Endothelial cell of umbilical vein (primary cell): ENCODE measurements at regions not wholly inside any gene's neighbourhood (a gene's known extent, or its start where the extent isn't known, plus 50 kb on each side); places are given as distances from the start of the nearest gene placed in this dataset.

ENCODE experiments used
- BruUV-seq: library from RNA; stranded (reverse); fragments of 400-500 nt; replicated peaks from 2 replicates; lab custom pipeline; 2021; lab: Mats Ljungman, UMichigan
- CTCF ChIA-PET: fragments of 300-600, 350-600 bp; sonication (Branson Sonifier 250); formaldehyde crosslinking; loops from one replicate; lab custom pipeline; 2021; ENCODE audit warnings: antibody characterized with exemption, inconsistent platforms; lab: Charles Lee
- POLR2A ChIA-PET: fragments of 300-600, 350-600 bp; sonication (Branson Sonifier 250); formaldehyde crosslinking; loops from one replicate; lab custom pipeline; 2021; ENCODE audit warnings: antibody characterized with exemption, inconsistent platforms; lab: Charles Lee
- DNase-seq: peaks from one replicate; pipeline ENCODE4 v3.0.0-alpha.2; 2011; ENCODE audit warnings: low read depth, low spot score
- FAIRE-seq: peaks from 2 replicates; lab custom pipeline; 2011; peaks lifted over from hg19 to GRCh38; lab: Jason Lieb, UNC
- H2AFZ ChIP-seq: 2 replicates; pipeline ENCODE4 v1.6.0; 2012; ENCODE audit warnings: low read depth, low read length, control low read depth, inconsistent platforms
- H3K27ac ChIP-seq: 2 replicates; pipeline ENCODE4 v1.5.1; 2011; ENCODE audit warnings: low read depth, mild to moderate bottlenecking, control low read depth, low read length, moderate library complexity; ENCODE audit not compliant: insufficient read depth
- H3K27me3 ChIP-seq, 2 experiments: 2 replicates each; pipeline versions ENCODE4 v1.6.0 to v1.6.1; 2011; ENCODE audit warnings: low read length in 2 of 2, mixed read lengths in 1 of 2; ENCODE audit not compliant: control insufficient read depth in 2 of 2, insufficient read depth in 2 of 2
- H3K36me3 ChIP-seq, 2 experiments: 2 replicates in 1 of 2; 3 replicates in 1 of 2; pipeline ENCODE4 v1.5.1; 2011; ENCODE audit warnings: low read length in 2 of 2, mild to moderate bottlenecking in 1 of 2, moderate library complexity in 1 of 2; ENCODE audit not compliant: control insufficient read depth in 2 of 2, insufficient read depth in 2 of 2; ENCODE audit errors: extremely low read depth in 1 of 2
- H3K4me1 ChIP-seq: 3 replicates; pipeline ENCODE4 v1.5.1; 2011; ENCODE audit warnings: mild to moderate bottlenecking, low read length; ENCODE audit not compliant: control insufficient read depth, insufficient read depth; ENCODE audit errors: extremely low read depth
- H3K4me2 ChIP-seq: 2 replicates; pipeline ENCODE4 v1.6.1; 2011; ENCODE audit warnings: low read length, control low read depth, mixed read lengths; ENCODE audit not compliant: insufficient read depth
- H3K4me3 ChIP-seq, 3 experiments: fragments of 200-600 bp in 1 of 3; sonication (generic), shearing (Covaris generic) in 1 of 3; replicated peaks in 1 of 3; 2 replicates each; pipeline ENCODE4 v1.5.1; 2011 to 2016; ENCODE audit warnings: control low read depth in 3 of 3, low read length in 3 of 3, mild to moderate bottlenecking in 2 of 3, inconsistent platforms in 1 of 3, low read depth in 1 of 3, moderate library complexity in 1 of 3; ENCODE audit not compliant: insufficient read depth in 1 of 3
- H3K79me2 ChIP-seq: 2 replicates; pipeline ENCODE4 v1.6.0; 2012; ENCODE audit warnings: low read length, inconsistent platforms; ENCODE audit not compliant: control insufficient read depth, insufficient read depth
- H3K9ac ChIP-seq: replicated peaks from 2 replicates; pipeline ENCODE3; 2011; ENCODE audit warnings: low read length, control low read depth; ENCODE audit not compliant: insufficient read depth; ENCODE audit errors: extremely low read depth
- H3K9me1 ChIP-seq: replicated peaks from 3 replicates; pipeline ENCODE4 v1.6.0; 2011; ENCODE audit warnings: mild to moderate bottlenecking, low read length; ENCODE audit not compliant: control insufficient read depth, insufficient read depth; ENCODE audit errors: extremely low read depth
- H3K9me3 ChIP-seq: replicated peaks from 2 replicates; pipeline ENCODE4 v1.5.1; 2012; ENCODE audit warnings: low read length, inconsistent platforms; ENCODE audit not compliant: control insufficient read depth, insufficient read depth
- H4K20me1 ChIP-seq: replicated peaks from 2 replicates; pipeline ENCODE3; 2011; ENCODE audit warnings: mild to moderate bottlenecking, low read length; ENCODE audit not compliant: control insufficient read depth, insufficient read depth; ENCODE audit errors: extremely low read depth
- CTCF ChIP-seq, 2 donors: IDR thresholded peaks; 1 replicate in 1 of 2; 2 replicates in 1 of 2; pipeline ENCODE4 v1.5.1; 2011; ENCODE audit warnings: low read length in 2 of 2, mild to moderate bottlenecking in 2 of 2, moderate library complexity in 2 of 2, control low read depth in 1 of 2, inconsistent platforms in 1 of 2, low read depth in 1 of 2; ENCODE audit not compliant: insufficient read depth in 1 of 2; ENCODE audit errors: extremely low read depth in 1 of 2
- EZH2 ChIP-seq: IDR thresholded peaks from 2 replicates; pipeline ENCODE4 v1.6.1; 2012; ENCODE audit warnings: borderline replicate concordance, low read depth, mild to moderate bottlenecking, moderate library complexity, low read length, inconsistent platforms; ENCODE audit not compliant: severe bottlenecking
- FOS ChIP-seq: IDR thresholded peaks from 2 replicates; pipeline ENCODE4 v1.6.1; 2011; ENCODE audit warnings: mild to moderate bottlenecking, low read length, moderate library complexity, borderline replicate concordance; ENCODE audit not compliant: insufficient read depth
- GATA2 ChIP-seq: IDR thresholded peaks from 2 replicates; pipeline ENCODE4 v1.7.0; 2011; ENCODE audit warnings: low read depth, mild to moderate bottlenecking, moderate library complexity, mixed read lengths, low read length; ENCODE audit not compliant: insufficient read length, insufficient read depth
- JUN ChIP-seq: IDR thresholded peaks from 2 replicates; pipeline ENCODE4 v1.6.1; 2011; ENCODE audit warnings: borderline replicate concordance, low read depth; ENCODE audit not compliant: insufficient read length, insufficient read depth
- MAX ChIP-seq: IDR thresholded peaks from 2 replicates; pipeline ENCODE4 v1.6.1; 2011; ENCODE audit not compliant: insufficient read depth, insufficient read length
- MYC ChIP-seq: IDR thresholded peaks from one replicate; pipeline ENCODE4 v1.6.1; 2011; ENCODE audit warnings: mild to moderate bottlenecking, low read depth, low read length
- POLR2A ChIP-seq: IDR thresholded peaks from 2 replicates; pipeline ENCODE4 v1.6.1; 2012; ENCODE audit warnings: low read depth, mild to moderate bottlenecking, control low read depth, low read length
- POLR2AphosphoS5 ChIP-seq: IDR thresholded peaks from 2 replicates; pipeline ENCODE4 v1.6.1; 2012; ENCODE audit warnings: low read depth, mild to moderate bottlenecking, control low read depth, low read length, moderate library complexity; ENCODE audit not compliant: insufficient read depth
- dilution Hi-C: fragments of 300-500 bp; cut with MboI; formaldehyde crosslinking; loops from one replicate; pipeline ENCODE4 v1.15.0; 2019; ENCODE audit warnings: low sequenced_read_pairs; ENCODE audit not compliant: extremely low pct_ligation_motif_present
- intact Hi-C: fragments of 100-400 bp; cut with micrococcal nuclease; formaldehyde crosslinking; loops from one replicate; pipeline ENCODE4 v1.10.0; 2022

GRCh38 chr11:134741453-134742223, 329.6 kb upstream of the B3GAT1 start:
- intact Hi-C loops (loop anchor here (2.0 kb wide), 1 partner anchor 207 kb away; no protein-coding TSS in a partner anchor), dilution Hi-C loops (no loop called here)

More at GRCh38 chr11:134741453-134742223, 329.6 kb upstream of the B3GAT1 start:
- Histone ChIP-seq H3K79me2 (no peaks in the 10 kb centered on the region), H3K4me3 (peak overlapping the region in 1 of 3 experiments; percentile 38), H3K4me1 (peaks cover 25% of the 10 kb centered on the region), H3K27me3 (peaks cover 0 to 3% of the 10 kb centered on the region in 2 experiments), H3K9me3 (no peaks in the 10 kb centered on the region), H3K9me1 (no peaks in the 10 kb centered on the region), H2AFZ (no peak overlapping the region), H4K20me1 (no peaks in the 10 kb centered on the region), H3K27ac (peak overlapping the region; percentile 61), H3K9ac (peak overlapping the region; percentile 25), H3K4me2 (peak overlapping the region; percentile 71), H3K36me3 (no peaks in the 10 kb centered on the region)
- no peak for FAIRE-seq
- ChIA-PET CTCF (no interaction called here), POLR2A (no interaction called here)
- peak; percentile 3 for DNase-seq
- BruUV-seq, result no TSS peak
- no peak for TF ChIP-seq JUN
- TF ChIP-seq GATA2, result no peak
- TF ChIP-seq MAX, result no peak
- no peak for TF ChIP-seq MYC
- TF ChIP-seq POLR2AphosphoS5, result no peak
- TF ChIP-seq POLR2A, result no peak
- TF ChIP-seq CTCF (IDR thresholded peaks at IDR 0.05; ENCODE audit: extremely low read depth in 1 of 2, insufficient read depth in 1 of 2, low read depth in 1 of 2, low read length in 2 of 2), result no peak
- TF ChIP-seq EZH2, result no peak
- TF ChIP-seq FOS, result no peak
